HepG2 (cell line): ENCODE measurements at regions not wholly inside any gene's neighbourhood (a gene's known extent, or its start where the extent isn't known, plus 50 kb on each side); places are given as distances from the start of the nearest gene placed in this dataset.

Experiments
- ATAC-seq: fragments of 200-7000 bp; cut with Tn5 transposase; 3 replicates; pipeline ENCODE4 v1.9.1; 2020; ENCODE audit warnings: mild to moderate bottlenecking, moderate library complexity
- BruUV-seq: library from RNA; stranded (reverse); fragments of 400-500 nt; replicated peaks from 2 replicates; lab custom pipeline; 2021; lab: Mats Ljungman, UMichigan
- CTCF ChIA-PET: fragments of 300-600 bp; formaldehyde crosslinking; extraction: SDS; loops from one replicate; lab custom pipeline; 2021; ENCODE audit warnings: low total read pairs, inconsistent platforms, low intra/inter-chr PET ratio; lab: Yijun Ruan, JAX
- POLR2A ChIA-PET: fragments of 350-600 bp; sonication (Branson Sonifier 250); formaldehyde crosslinking; loops from one replicate; lab custom pipeline; 2020; ENCODE audit warnings: antibody characterized with exemption, inconsistent platforms; lab: Yijun Ruan, JAX
- DNase-seq: peaks from one replicate; pipeline ENCODE4 v3.0.0-alpha.2; 2015; ENCODE audit warnings: low spot score
- FAIRE-seq: peaks from 3 replicates; lab custom pipeline; 2011; peaks lifted over from hg19 to GRCh38; lab: Jason Lieb, UNC
- H2AFZ ChIP-seq: one replicate; pipeline ENCODE4 v1.6.1; 2011; ENCODE audit warnings: low read length, inconsistent platforms
- H3K27ac ChIP-seq: fragments of 300-600 bp; 3 replicates; pipeline ENCODE4 v1.8.0; 2011; ENCODE audit warnings: mixed run types, mild to moderate bottlenecking, mixed read lengths, low read length, inconsistent platforms; ENCODE audit not compliant: insufficient read depth; ENCODE audit errors: extremely low read length
- H3K27me3 ChIP-seq, 2 experiments: fragments of 200-600 bp in 1 of 2; 2 replicates in 1 of 2; 3 replicates in 1 of 2; pipeline versions ENCODE4 v1.6.0 to v1.8.0; 2011; ENCODE audit warnings: low read length in 2 of 2, mild to moderate bottlenecking in 2 of 2, moderate library complexity in 2 of 2, inconsistent platforms in 1 of 2; ENCODE audit not compliant: insufficient read depth in 2 of 2, control insufficient read depth in 1 of 2
- H3K36me3 ChIP-seq, 2 experiments: fragments of 200-600 bp in 1 of 2; replicated peaks in 1 of 2; 2 replicates in 1 of 2; 3 replicates in 1 of 2; pipeline versions ENCODE4 v1.5.1 to v1.8.0; 2011; ENCODE audit warnings: low read length in 2 of 2, inconsistent platforms in 1 of 2; ENCODE audit not compliant: insufficient read depth in 2 of 2, control insufficient read depth in 1 of 2
- H3K4me1 ChIP-seq: 2 replicates; pipeline ENCODE4 v1.5.1; 2012; ENCODE audit warnings: low read length, inconsistent platforms; ENCODE audit not compliant: insufficient read depth
- H3K4me2 ChIP-seq: 2 replicates; pipeline ENCODE4 v1.6.0; 2011; ENCODE audit warnings: low read depth, low read length, inconsistent platforms
- H3K4me3 ChIP-seq, 3 experiments: fragments of 200-600 bp in 1 of 3; sonication (generic), shearing (Covaris generic) in 1 of 3; replicated peaks in 1 of 3; 2 replicates each; pipeline ENCODE4 v1.5.1; 2011 to 2016; ENCODE audit warnings: low read length in 3 of 3, inconsistent platforms in 2 of 3, low read depth in 2 of 3, mild to moderate bottlenecking in 2 of 3, control low read depth in 1 of 3, mixed read lengths in 1 of 3; ENCODE audit not compliant: insufficient read depth in 1 of 3
- H3K79me2 ChIP-seq: one replicate; pipeline ENCODE4 v1.6.1; 2011; ENCODE audit warnings: low read length, inconsistent platforms; ENCODE audit not compliant: insufficient read depth
- H3K9ac ChIP-seq: 2 replicates; pipeline ENCODE4 v1.6.0; 2011; ENCODE audit warnings: mild to moderate bottlenecking, low read depth, low read length, inconsistent platforms; ENCODE audit not compliant: insufficient read depth
- H3K9me3 ChIP-seq: 2 replicates; pipeline ENCODE4 v1.5.1; 2012; ENCODE audit warnings: mild to moderate bottlenecking, low read length
- H4K20me1 ChIP-seq: 2 replicates; pipeline ENCODE4 v1.6.0; 2011; ENCODE audit warnings: inconsistent platforms, mild to moderate bottlenecking, low read length, moderate library complexity; ENCODE audit not compliant: insufficient read depth
- BATF2 ChIP-seq: sonication (generic); formaldehyde crosslinking; IDR thresholded peaks from 2 replicates; pipeline ENCODE4 v1.8.0; 2022; ENCODE audit warnings: mild to moderate bottlenecking, missing genetic modification reagents, moderate library complexity
- MTA1 ChIP-seq: sonication (generic); formaldehyde crosslinking; IDR thresholded peaks from 2 replicates; pipeline ENCODE4 v1.4.0; 2020; ENCODE audit warnings: missing genetic modification reagents, mild to moderate bottlenecking, borderline replicate concordance
- PRDM15 ChIP-seq: sonication (generic); formaldehyde crosslinking; IDR thresholded peaks from 2 replicates; pipeline ENCODE4 v1.4.0; 2020; ENCODE audit warnings: missing genetic modification reagents
- PRPF4 ChIP-seq: fragments of 200-400 bp; formaldehyde crosslinking; IDR thresholded peaks from 2 replicates; pipeline ENCODE4 v1.6.1; 2016; ENCODE audit warnings: low read length, low read depth; ENCODE audit not compliant: poor library complexity, severe bottlenecking
- SALL2 ChIP-seq: sonication (generic); formaldehyde crosslinking; IDR thresholded peaks from 2 replicates; pipeline ENCODE4 v1.8.1; 2023; ENCODE audit warnings: mild to moderate bottlenecking, missing genetic modification reagents, inconsistent platforms
- SMAD1 ChIP-seq: sonication (generic); formaldehyde crosslinking; IDR thresholded peaks from 2 replicates; pipeline ENCODE4 v1.4.0; 2020; ENCODE audit warnings: missing genetic modification reagents, low read depth, mild to moderate bottlenecking, borderline replicate concordance
- SRSF4 ChIP-seq: fragments of 200-400 bp; formaldehyde crosslinking; IDR thresholded peaks from one replicate; pipeline ENCODE4 v1.6.1; 2018; ENCODE audit warnings: mild to moderate bottlenecking, low read depth, low read length, moderate library complexity; ENCODE audit not compliant: poor library complexity, severe bottlenecking
- TMF1 ChIP-seq: sonication (generic); formaldehyde crosslinking; IDR thresholded peaks from 2 replicates; pipeline ENCODE4 v1.8.1; 2022; ENCODE audit warnings: low read depth, missing genetic modification reagents
- TRAFD1 ChIP-seq: sonication (generic); formaldehyde crosslinking; IDR thresholded peaks from 2 replicates; pipeline ENCODE4 v1.5.1; 2020; ENCODE audit warnings: missing genetic modification reagents, mild to moderate bottlenecking, borderline replicate concordance
- ZNF18 ChIP-seq: sonication (generic); formaldehyde crosslinking; IDR thresholded peaks from 2 replicates; pipeline ENCODE4 v1.8.0; 2022; ENCODE audit warnings: mild to moderate bottlenecking, missing genetic modification reagents; ENCODE audit not compliant: insufficient replicate concordance
- ZNF253 ChIP-seq: sonication (generic); formaldehyde crosslinking; IDR thresholded peaks from 2 replicates; pipeline ENCODE4 v1.8.0; 2022; ENCODE audit warnings: mild to moderate bottlenecking, missing genetic modification reagents, borderline replicate concordance
- ZNF496 ChIP-seq: sonication (generic); formaldehyde crosslinking; IDR thresholded peaks from 2 replicates; pipeline ENCODE4 v1.8.1; 2023; ENCODE audit warnings: mild to moderate bottlenecking, moderate library complexity, missing genetic modification reagents; ENCODE audit not compliant: insufficient replicate concordance
- ZNF552 ChIP-seq: sonication (generic); formaldehyde crosslinking; IDR thresholded peaks from 2 replicates; pipeline ENCODE4 v1.9.0; 2022; ENCODE audit warnings: missing genetic modification reagents, mild to moderate bottlenecking, borderline replicate concordance
- ZNF619 ChIP-seq: sonication (generic); formaldehyde crosslinking; IDR thresholded peaks from 2 replicates; pipeline ENCODE4 v1.4.0; 2020; ENCODE audit warnings: mild to moderate bottlenecking, missing genetic modification reagents
- ZSCAN9 ChIP-seq: IDR thresholded peaks from 2 replicates; pipeline ENCODE4 v1.6.1; 2016; ENCODE audit warnings: borderline replicate concordance
- WGBS: methylation state at CpG from one replicate; pipeline ENCODE4 v1.1.6; 2017; ENCODE audit warnings: low lambda C conversion rate; 5-methylcytosine and 5-hydroxymethylcytosine counted together
- in situ Hi-C: cut with HindIII; loops from 2 replicates; pipeline ENCODE4 v1.10.0; 2017; ENCODE audit warnings: low pct_unique_long_range_greater_than_20kb; ENCODE audit not compliant: extremely low pct_ligation_motif_present
- intact Hi-C: fragments of 100-400 bp; cut with micrococcal nuclease; formaldehyde crosslinking; loops from one replicate; pipeline ENCODE4 v1.10.0; 2022; ENCODE audit not compliant: unreplicated experiment

- Histone ChIP-seq H3K9me3 (no peaks in the 10 kb centered on the region), H3K36me3 (no peaks in the 10 kb centered on the region), H3K4me1 (no peaks in the 10 kb centered on the region), H3K27ac (no peak overlapping the region), H2AFZ (no peak overlapping the region), H3K4me2 (no peak overlapping the region), H3K79me2 (no peaks in the 10 kb centered on the region), H4K20me1 (no peaks in the 10 kb centered on the region), H3K4me3 (no peak overlapping the region), H3K9ac (no peak overlapping the region), H3K27me3 (no peaks in the 10 kb centered on the region)
- intact Hi-C loops (no loop called here), in situ Hi-C loops (no loop called here)
- DNase-seq (no peak), FAIRE-seq (no peak), ATAC-seq (no peak)
- POLR2A ChIA-PET: no interaction called here
- no TSS peak for BruUV-seq
- WGBS: 82% methylated on average over 9 of the region's 44 CpGs
- CTCF ChIA-PET: no interaction called here
- TF ChIP-seq SRSF4: no peak
- TF ChIP-seq ZSCAN9 (CRISPR knock-in tag): no peak
- TF ChIP-seq ZNF253 (CRISPR knock-in tag): no peak
- TF ChIP-seq TMF1: no peak
- TF ChIP-seq ZNF18: no peak
- no peak for TF ChIP-seq SALL2
- TF ChIP-seq PRPF4: no peak
- TF ChIP-seq BATF2 (CRISPR knock-in tag): no peak
- no peak for TF ChIP-seq ZNF552 (CRISPR knock-in tag)
- no peak for TF ChIP-seq SMAD1 (CRISPR knock-in tag)
- TF ChIP-seq ZNF496 (CRISPR knock-in tag): no peak
- no peak for TF ChIP-seq MTA1 (CRISPR knock-in tag)
- TF ChIP-seq ZNF619 (CRISPR knock-in tag): no peak
- no peak for TF ChIP-seq TRAFD1 (CRISPR knock-in tag)
- no peak for TF ChIP-seq PRDM15 (CRISPR knock-in tag)
Observed at GRCh38 chr4:136395212-136395722, 1137.0 kb downstream of the PCDH18 start.
